Endodermal cell (in vitro differentiated cells): ENCODE measurements at regions not wholly inside any gene's neighbourhood (a gene's known extent, or its start where the extent isn't known, plus 50 kb on each side); places are given as distances from the start of the nearest gene placed in this dataset.

Experiments
- DNase-seq: peaks from one replicate; pipeline ENCODE4 v3.0.0-alpha.2; 2017
- H3K27ac ChIP-seq: 2 replicates; pipeline ENCODE4 v1.5.1; 2013; ENCODE audit warnings: mild to moderate bottlenecking, low read depth, low read length, moderate library complexity
- H3K27me3 ChIP-seq: 2 replicates; pipeline ENCODE4 v1.6.1; 2013; ENCODE audit warnings: mild to moderate bottlenecking, low read length, moderate library complexity; ENCODE audit not compliant: insufficient read depth, control insufficient read depth, poor library complexity, severe bottlenecking
- H3K36me3 ChIP-seq: 2 replicates; pipeline ENCODE4 v1.7.0; 2013; ENCODE audit warnings: mild to moderate bottlenecking, low read length, moderate library complexity; ENCODE audit not compliant: control insufficient read depth, insufficient read depth
- H3K4me1 ChIP-seq: one replicate; pipeline ENCODE4 v1.7.0; 2013; ENCODE audit warnings: low read length; ENCODE audit not compliant: control insufficient read depth, insufficient read depth
- H3K4me3 ChIP-seq: 2 replicates; pipeline ENCODE4 v1.5.1; 2013; ENCODE audit warnings: mild to moderate bottlenecking, low read length, moderate library complexity
- H3K9ac ChIP-seq: 2 replicates; pipeline ENCODE4 v1.6.1; 2013; ENCODE audit warnings: mild to moderate bottlenecking, low read length, moderate library complexity; ENCODE audit not compliant: poor library complexity, severe bottlenecking; ENCODE audit errors: extremely low read depth
- H3K9me3 ChIP-seq: 2 replicates; pipeline ENCODE4 v1.6.1; 2013; ENCODE audit warnings: mild to moderate bottlenecking, low read length, moderate library complexity; ENCODE audit not compliant: control insufficient read depth
- H3K27ac Mint-ChIP-seq: 2 replicates; pipeline ENCODE4 v1.8.0; 2020; ENCODE audit warnings: mixed read lengths
- H3K27me3 Mint-ChIP-seq: 2 replicates; pipeline ENCODE4 v1.8.0; 2021; ENCODE audit warnings: mild to moderate bottlenecking, mixed read lengths; ENCODE audit not compliant: insufficient read depth
- H3K36me3 Mint-ChIP-seq: 2 replicates; pipeline ENCODE4 v1.8.0; 2020; ENCODE audit warnings: low read depth, mixed read lengths
- H3K4me1 Mint-ChIP-seq: 2 replicates; pipeline ENCODE4 v1.8.0; 2020; ENCODE audit warnings: mixed read lengths
- H3K4me3 Mint-ChIP-seq: 2 replicates; pipeline ENCODE4 v1.8.0; 2020; ENCODE audit warnings: mild to moderate bottlenecking, moderate library complexity, mixed read lengths
- H3K9me3 Mint-ChIP-seq: 2 replicates; pipeline ENCODE4 v1.8.0; 2020; ENCODE audit warnings: mild to moderate bottlenecking, mixed read lengths
- WGBS, 2 experiments: methylation state at CpG; one replicate each; pipeline versions ENCODE4 v1.1.5 to v1.1.7; 2013; ENCODE audit warnings: missing lambda C conversion rate in 2 of 2, mixed read lengths in 1 of 2; ENCODE audit not compliant: insufficient coverage in 1 of 2, insufficient read length in 1 of 2; 5-methylcytosine and 5-hydroxymethylcytosine counted together
- TF ChIP-seq, protein P1 (sequence below): fragments of 200-600 bp; sonication (generic); conservative IDR thresholded peaks from 2 replicates; pipeline ENCODE4 v1.5.0; 2021; ENCODE audit warnings: antibody characterized with exemption, mild to moderate bottlenecking

DNA sequence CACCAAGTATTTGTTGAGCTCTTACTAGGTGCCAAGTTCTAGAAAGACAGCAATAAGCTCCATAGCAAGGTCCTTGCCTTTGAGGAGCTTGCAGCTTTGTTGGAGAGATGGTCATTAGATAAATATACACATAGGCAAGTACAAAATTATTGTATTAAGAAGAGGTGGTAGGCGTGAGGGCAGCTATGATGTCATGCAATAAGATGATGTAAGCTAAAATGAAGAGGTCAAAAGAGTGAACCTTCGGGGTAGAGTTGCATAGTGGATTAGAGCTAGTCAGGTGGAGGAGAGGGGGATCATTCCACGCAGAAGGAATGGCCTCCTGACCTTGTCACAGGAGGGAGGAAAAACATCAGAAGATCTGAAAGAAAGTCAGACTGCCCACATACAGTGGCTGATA, 141.9 kb upstream of the PCSK2 start:
- peaks cover 14% of the 10 kb centered on the region for H3K27me3 Mint-ChIP-seq
- WGBS, 2 experiments: 78 to 89% methylated on average over 3 of the region's 3 CpGs
- H3K4me1 ChIP-seq: no peaks in the 10 kb centered on the region
- H3K4me1 Mint-ChIP-seq: no peaks in the 10 kb centered on the region
- no peak overlapping the region for H3K4me3 ChIP-seq
- no peak overlapping the region for H3K9ac ChIP-seq
- TF ChIP-seq, protein P1, sequence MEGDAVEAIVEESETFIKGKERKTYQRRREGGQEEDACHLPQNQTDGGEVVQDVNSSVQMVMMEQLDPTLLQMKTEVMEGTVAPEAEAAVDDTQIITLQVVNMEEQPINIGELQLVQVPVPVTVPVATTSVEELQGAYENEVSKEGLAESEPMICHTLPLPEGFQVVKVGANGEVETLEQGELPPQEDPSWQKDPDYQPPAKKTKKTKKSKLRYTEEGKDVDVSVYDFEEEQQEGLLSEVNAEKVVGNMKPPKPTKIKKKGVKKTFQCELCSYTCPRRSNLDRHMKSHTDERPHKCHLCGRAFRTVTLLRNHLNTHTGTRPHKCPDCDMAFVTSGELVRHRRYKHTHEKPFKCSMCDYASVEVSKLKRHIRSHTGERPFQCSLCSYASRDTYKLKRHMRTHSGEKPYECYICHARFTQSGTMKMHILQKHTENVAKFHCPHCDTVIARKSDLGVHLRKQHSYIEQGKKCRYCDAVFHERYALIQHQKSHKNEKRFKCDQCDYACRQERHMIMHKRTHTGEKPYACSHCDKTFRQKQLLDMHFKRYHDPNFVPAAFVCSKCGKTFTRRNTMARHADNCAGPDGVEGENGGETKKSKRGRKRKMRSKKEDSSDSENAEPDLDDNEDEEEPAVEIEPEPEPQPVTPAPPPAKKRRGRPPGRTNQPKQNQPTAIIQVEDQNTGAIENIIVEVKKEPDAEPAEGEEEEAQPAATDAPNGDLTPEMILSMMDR: no peak
- no peak overlapping the region for H3K4me3 Mint-ChIP-seq
- H3K27ac ChIP-seq: no peak overlapping the region
- H3K27me3 ChIP-seq: no peaks in the 10 kb centered on the region
- no peaks in the 10 kb centered on the region for H3K36me3 Mint-ChIP-seq
- no peaks in the 10 kb centered on the region for H3K36me3 ChIP-seq
- no peaks in the 10 kb centered on the region for H3K9me3 Mint-ChIP-seq
- no peak overlapping the region for H3K27ac Mint-ChIP-seq
- H3K9me3 ChIP-seq: no peaks in the 10 kb centered on the region
- DNase-seq: no peak

GRCh38 chr20:17093782-17094181, 133.1 kb upstream of the PCSK2 start:
- Histone ChIP-seq H3K9ac (no peak overlapping the region), H3K4me1 (no peaks in the 10 kb centered on the region), H3K9me3 (no peaks in the 10 kb centered on the region), H3K27me3 (no peaks in the 10 kb centered on the region), H3K4me3 (no peak overlapping the region), H3K36me3 (no peaks in the 10 kb centered on the region), H3K27ac (no peak overlapping the region)
- TF ChIP-seq, protein P1: no peak
- Mint-ChIP-seq H3K36me3 (no peaks in the 10 kb centered on the region), H3K9me3 (no peaks in the 10 kb centered on the region), H3K4me3 (no peak overlapping the region), H3K27me3 (peaks cover 2% of the 10 kb centered on the region), H3K27ac (no peak overlapping the region), H3K4me1 (no peaks in the 10 kb centered on the region)
- WGBS, 2 experiments: 95 to 100% methylated on average over 2 to 4 of the region's 4 CpGs
- DNase-seq: no peak

DNA sequence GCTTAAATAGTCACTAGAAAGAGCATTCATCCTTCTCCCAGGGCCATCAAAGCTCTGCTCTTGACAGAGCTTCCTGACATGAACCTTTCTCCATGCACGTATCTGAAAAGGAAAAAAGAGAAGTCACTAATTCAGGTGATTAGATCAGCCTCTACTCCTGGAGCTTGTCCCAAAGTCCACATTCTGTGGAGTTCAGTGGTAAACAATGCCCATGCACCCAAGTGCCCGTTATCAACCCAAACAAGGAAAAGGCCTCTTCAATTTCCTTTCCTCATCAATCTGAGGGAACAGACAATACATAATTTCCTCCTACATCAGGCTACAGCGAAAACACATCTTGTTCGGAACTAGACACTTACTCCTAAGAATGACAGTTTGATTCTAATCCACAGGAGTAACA, 129.2 kb upstream of the PCSK2 start:
- Mint-ChIP-seq H3K9me3 (no peaks in the 10 kb centered on the region), H3K36me3 (no peaks in the 10 kb centered on the region), H3K4me1 (no peaks in the 10 kb centered on the region), H3K27me3 (no peaks in the 10 kb centered on the region), H3K27ac (no peak overlapping the region), H3K4me3 (no peak overlapping the region)
- TF ChIP-seq, protein P1: no peak
- H3K4me3 ChIP-seq: no peak overlapping the region
- H3K9me3 ChIP-seq: no peaks in the 10 kb centered on the region
- H3K36me3 ChIP-seq: no peaks in the 10 kb centered on the region
- H3K4me1 ChIP-seq: no peaks in the 10 kb centered on the region
- no peak overlapping the region for H3K9ac ChIP-seq
- WGBS, 2 experiments: 83 to 84% methylated on average over 3 to 4 of the region's 4 CpGs
- no peak for DNase-seq
- no peaks in the 10 kb centered on the region for H3K27me3 ChIP-seq
- H3K27ac ChIP-seq: no peak overlapping the region
